NT2/D1 (cell line): ENCODE measurements at regions not wholly inside any gene's neighbourhood (a gene's known extent, or its start where the extent isn't known, plus 50 kb on each side); places are given as distances from the start of the nearest gene placed in this dataset.
"Not testable (repeated sequence)": the region's sequence is repeated elsewhere in the genome, so short reads cannot be mapped to it uniquely, and the experiment has no call there.

Experiments used
- SUZ12 ChIP-seq: IDR thresholded peaks from 2 replicates; pipeline ENCODE4 v1.6.1; 2011; ENCODE audit not compliant: insufficient read length, insufficient read depth; ENCODE audit errors: extremely low read depth
- YY1 ChIP-seq: IDR thresholded peaks from 2 replicates; pipeline ENCODE4 v1.6.1; 2011; ENCODE audit not compliant: insufficient read length, insufficient read depth
- ZNF274 ChIP-seq: IDR thresholded peaks from 2 replicates; pipeline ENCODE4 v1.6.1; 2011; ENCODE audit warnings: mild to moderate bottlenecking, low read depth, low read length

GRCh38 chr2:91522877-91523276 lies 2831.4 kb downstream of the RPIA start:
- not testable (repeated sequence) for TF ChIP-seq ZNF274, YY1, SUZ12
